GM23338 (cell line): ENCODE measurements at regions not wholly inside any gene's neighbourhood (a gene's known extent, or its start where the extent isn't known, plus 50 kb on each side); places are given as distances from the start of the nearest gene placed in this dataset.

Source experiments
- ATAC-seq: fragments of 200-7000 bp; cut with Tn5 transposase; 3 replicates; pipeline ENCODE4 v1.9.1; 2020
- DNase-seq: peaks from one replicate; pipeline ENCODE4 v3.0.0-alpha.2; 2015; ENCODE audit warnings: low spot score
- H2AFZ ChIP-seq: fragments of 200-600 bp; sonication (generic); 2 replicates; pipeline ENCODE4 v1.8.0; 2016; ENCODE audit warnings: antibody characterized with exemption, mild to moderate bottlenecking, moderate library complexity
- H3F3A ChIP-seq: fragments of 200-600 bp; sonication (generic); replicated peaks from 2 replicates; pipeline ENCODE4 v1.8.0; 2017; ENCODE audit warnings: antibody characterized with exemption, mixed run types, low read depth
- H3K27ac ChIP-seq: fragments of 200-600 bp; sonication (generic); 2 replicates; pipeline ENCODE4 v1.6.1; 2016; ENCODE audit warnings: low read depth
- H3K27me3 ChIP-seq: fragments of 200-600 bp; sonication (generic); 2 replicates; pipeline ENCODE4 v1.8.0; 2016; ENCODE audit warnings: mild to moderate bottlenecking, mixed run types, moderate library complexity; ENCODE audit not compliant: insufficient read depth
- H3K36me3 ChIP-seq: fragments of 200-600 bp; sonication (generic); 2 replicates; pipeline ENCODE4 v1.8.0; 2016; ENCODE audit warnings: mild to moderate bottlenecking; ENCODE audit not compliant: insufficient read depth
- H3K4me1 ChIP-seq: fragments of 200-600 bp; sonication (generic); 2 replicates; pipeline ENCODE4 v1.8.0; 2016; ENCODE audit warnings: mild to moderate bottlenecking, moderate library complexity; ENCODE audit not compliant: insufficient read depth
- H3K4me2 ChIP-seq: fragments of 200-600 bp; sonication (generic); 2 replicates; pipeline ENCODE4 v1.7.1; 2017; ENCODE audit warnings: mixed run types
- H3K4me3 ChIP-seq: fragments of 200-600 bp; sonication (generic); 2 replicates; pipeline ENCODE4 v1.6.1; 2016; ENCODE audit warnings: mixed run types
- H3K79me2 ChIP-seq: fragments of 200-600 bp; sonication (generic); replicated peaks from 2 replicates; pipeline ENCODE4 v1.8.0; 2017; ENCODE audit warnings: mild to moderate bottlenecking; ENCODE audit not compliant: insufficient read depth
- H3K9me2 ChIP-seq: fragments of 200-600 bp; sonication (generic); 2 replicates; pipeline ENCODE4 v1.8.0; 2017; ENCODE audit not compliant: insufficient read depth
- H4K20me1 ChIP-seq: fragments of 200-600 bp; sonication (generic); replicated peaks from 2 replicates; pipeline ENCODE4 v1.8.0; 2017; ENCODE audit warnings: mild to moderate bottlenecking; ENCODE audit not compliant: insufficient read depth
- H3K27ac Mint-ChIP-seq: 2 replicates; pipeline ENCODE4 v1.8.0; 2020; ENCODE audit warnings: inconsistent platforms, mild to moderate bottlenecking, moderate library complexity, mixed read lengths
- H3K27me3 Mint-ChIP-seq: 3 replicates; pipeline ENCODE4 v1.8.0; 2022; ENCODE audit warnings: low read depth, mild to moderate bottlenecking, moderate library complexity, mixed read lengths, inconsistent platforms; ENCODE audit not compliant: insufficient read depth, poor library complexity
- H3K36me3 Mint-ChIP-seq: 3 replicates; pipeline ENCODE4 v1.8.0; 2021; ENCODE audit warnings: low read depth, mild to moderate bottlenecking, inconsistent platforms, moderate library complexity, mixed read lengths
- H3K4me1 Mint-ChIP-seq: 3 replicates; pipeline ENCODE4 v1.8.0; 2020; ENCODE audit warnings: mild to moderate bottlenecking, inconsistent platforms, mixed read lengths
- H3K4me3 Mint-ChIP-seq: 3 replicates; pipeline ENCODE4 v1.8.0; 2021; ENCODE audit warnings: moderate library complexity, mild to moderate bottlenecking, inconsistent platforms, mixed read lengths
- H3K9me3 Mint-ChIP-seq: 3 replicates; pipeline ENCODE4 v1.8.0; 2020; ENCODE audit warnings: moderate library complexity, mild to moderate bottlenecking, inconsistent platforms, mixed read lengths
- CREB1 ChIP-seq: fragments of 250-450 bp; sonication (Bioruptor Pico); IDR thresholded peaks from 2 replicates; pipeline ENCODE4 v1.5.0; 2020; ENCODE audit warnings: low read depth, mild to moderate bottlenecking, moderate library complexity
- EZH2 ChIP-seq: fragments of 200-600 bp; sonication (generic); IDR thresholded peaks from one replicate; pipeline ENCODE4 v1.8.0; 2017; ENCODE audit warnings: antibody characterized with exemption, mild to moderate bottlenecking, low read depth; ENCODE audit not compliant: unreplicated experiment
- EZH2phosphoT487 ChIP-seq: fragments of 200-600 bp; sonication (generic); IDR thresholded peaks from one replicate; pipeline ENCODE4 v1.8.1; 2018; ENCODE audit warnings: antibody characterized with exemption; ENCODE audit not compliant: unreplicated experiment
- JUNB ChIP-seq: IDR thresholded peaks from one replicate; pipeline ENCODE4 v1.6.1; 2016; ENCODE audit warnings: antibody characterized with exemption; ENCODE audit not compliant: unreplicated experiment
- NANOG ChIP-seq: IDR thresholded peaks from 2 replicates; pipeline ENCODE4 v1.6.1; 2016; ENCODE audit warnings: antibody characterized with exemption, borderline replicate concordance
- POLR2AphosphoS5 ChIP-seq: IDR thresholded peaks from 2 replicates; pipeline ENCODE4 v1.6.1; 2016; ENCODE audit warnings: antibody characterized with exemption, low read depth
- STAT1 ChIP-seq: IDR thresholded peaks from one replicate; pipeline ENCODE4 v1.6.1; 2016; ENCODE audit warnings: antibody characterized with exemption; ENCODE audit not compliant: unreplicated experiment
- ZNF114 ChIP-seq: fragments of 250-450 bp; sonication (Bioruptor Pico); IDR thresholded peaks from 2 replicates; pipeline ENCODE4 v1.5.0; 2020; ENCODE audit warnings: mild to moderate bottlenecking, moderate library complexity
- ZNF331 ChIP-seq: fragments of 250-450 bp; sonication (Bioruptor Pico); IDR thresholded peaks from 2 replicates; pipeline ENCODE4 v1.5.0; 2020; ENCODE audit warnings: low read depth, mild to moderate bottlenecking, moderate library complexity
- TF ChIP-seq, protein P1 (sequence below): fragments of 250-450 bp; sonication (Bioruptor Pico); IDR thresholded peaks from 2 replicates; pipeline ENCODE4 v1.5.0; 2020; ENCODE audit warnings: mild to moderate bottlenecking, moderate library complexity
- TF ChIP-seq, protein P2 (sequence below): IDR thresholded peaks from one replicate; pipeline ENCODE4 v1.6.1; 2018; ENCODE audit warnings: antibody characterized with exemption; ENCODE audit not compliant: unreplicated experiment
- TF ChIP-seq, protein P3 (sequence below), 2 experiments: fragments of 200-600 bp in 1 of 2; sonication (generic) in 1 of 2; conservative IDR thresholded peaks; 2 replicates each; pipeline versions ENCODE4 v1.5.1 to v1.6.1; 2016 to 2017; ENCODE audit warnings: antibody characterized with exemption in 2 of 2, low read depth in 2 of 2, mild to moderate bottlenecking in 2 of 2, moderate library complexity in 1 of 2
- TF ChIP-seq, protein P4 (sequence below): IDR thresholded peaks from 2 replicates; pipeline ENCODE4 v1.6.1; 2016; ENCODE audit warnings: antibody characterized with exemption

DNA sequence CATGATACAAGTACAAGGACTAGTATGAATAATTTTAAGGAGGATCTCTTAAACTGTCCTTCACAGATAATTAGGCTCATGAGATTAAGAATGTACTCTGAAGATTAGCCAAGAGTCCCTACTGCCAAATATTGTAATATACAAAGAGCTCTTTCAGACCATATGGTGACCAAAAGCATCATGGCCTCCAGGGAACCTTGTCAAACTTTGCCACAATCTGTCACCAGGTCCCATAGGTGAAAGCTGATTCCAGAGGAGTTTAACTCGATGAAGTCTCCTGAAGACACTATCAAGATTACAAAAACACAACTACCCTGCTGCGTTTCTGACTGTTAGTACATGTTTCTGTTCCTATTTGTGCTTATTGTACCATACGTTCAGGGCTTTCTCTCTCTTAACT is 395.4 kb upstream of the ITGA1 start:
- H3K36me3 ChIP-seq, result no peaks in the 10 kb centered on the region; the same call in 1 of the 2 replicates
- H3K9me2 ChIP-seq, result no peaks in the 10 kb centered on the region
- DNase-seq (no peak), ATAC-seq (no peak)
- no peak overlapping the region for H3K4me3 Mint-ChIP-seq
- H3K27me3 ChIP-seq, result no peaks in the 10 kb centered on the region
- H3K4me1 ChIP-seq, result peaks cover 7% of the 10 kb centered on the region; the same call in 1 of the 2 replicates
- no peak overlapping the region for H3K27ac ChIP-seq
- H3K4me3 ChIP-seq, result no peak overlapping the region
- TF ChIP-seq NANOG (no peak), JUNB (no peak), STAT1 (no peak), EZH2 (no peak), ZNF331 (CRISPR knock-in tag) (no peak), POLR2AphosphoS5 (no peak), CREB1 (CRISPR knock-in tag) (no peak), ZNF114 (CRISPR knock-in tag) (no peak), EZH2phosphoT487 (no peak)
- TF ChIP-seq, protein P1, sequence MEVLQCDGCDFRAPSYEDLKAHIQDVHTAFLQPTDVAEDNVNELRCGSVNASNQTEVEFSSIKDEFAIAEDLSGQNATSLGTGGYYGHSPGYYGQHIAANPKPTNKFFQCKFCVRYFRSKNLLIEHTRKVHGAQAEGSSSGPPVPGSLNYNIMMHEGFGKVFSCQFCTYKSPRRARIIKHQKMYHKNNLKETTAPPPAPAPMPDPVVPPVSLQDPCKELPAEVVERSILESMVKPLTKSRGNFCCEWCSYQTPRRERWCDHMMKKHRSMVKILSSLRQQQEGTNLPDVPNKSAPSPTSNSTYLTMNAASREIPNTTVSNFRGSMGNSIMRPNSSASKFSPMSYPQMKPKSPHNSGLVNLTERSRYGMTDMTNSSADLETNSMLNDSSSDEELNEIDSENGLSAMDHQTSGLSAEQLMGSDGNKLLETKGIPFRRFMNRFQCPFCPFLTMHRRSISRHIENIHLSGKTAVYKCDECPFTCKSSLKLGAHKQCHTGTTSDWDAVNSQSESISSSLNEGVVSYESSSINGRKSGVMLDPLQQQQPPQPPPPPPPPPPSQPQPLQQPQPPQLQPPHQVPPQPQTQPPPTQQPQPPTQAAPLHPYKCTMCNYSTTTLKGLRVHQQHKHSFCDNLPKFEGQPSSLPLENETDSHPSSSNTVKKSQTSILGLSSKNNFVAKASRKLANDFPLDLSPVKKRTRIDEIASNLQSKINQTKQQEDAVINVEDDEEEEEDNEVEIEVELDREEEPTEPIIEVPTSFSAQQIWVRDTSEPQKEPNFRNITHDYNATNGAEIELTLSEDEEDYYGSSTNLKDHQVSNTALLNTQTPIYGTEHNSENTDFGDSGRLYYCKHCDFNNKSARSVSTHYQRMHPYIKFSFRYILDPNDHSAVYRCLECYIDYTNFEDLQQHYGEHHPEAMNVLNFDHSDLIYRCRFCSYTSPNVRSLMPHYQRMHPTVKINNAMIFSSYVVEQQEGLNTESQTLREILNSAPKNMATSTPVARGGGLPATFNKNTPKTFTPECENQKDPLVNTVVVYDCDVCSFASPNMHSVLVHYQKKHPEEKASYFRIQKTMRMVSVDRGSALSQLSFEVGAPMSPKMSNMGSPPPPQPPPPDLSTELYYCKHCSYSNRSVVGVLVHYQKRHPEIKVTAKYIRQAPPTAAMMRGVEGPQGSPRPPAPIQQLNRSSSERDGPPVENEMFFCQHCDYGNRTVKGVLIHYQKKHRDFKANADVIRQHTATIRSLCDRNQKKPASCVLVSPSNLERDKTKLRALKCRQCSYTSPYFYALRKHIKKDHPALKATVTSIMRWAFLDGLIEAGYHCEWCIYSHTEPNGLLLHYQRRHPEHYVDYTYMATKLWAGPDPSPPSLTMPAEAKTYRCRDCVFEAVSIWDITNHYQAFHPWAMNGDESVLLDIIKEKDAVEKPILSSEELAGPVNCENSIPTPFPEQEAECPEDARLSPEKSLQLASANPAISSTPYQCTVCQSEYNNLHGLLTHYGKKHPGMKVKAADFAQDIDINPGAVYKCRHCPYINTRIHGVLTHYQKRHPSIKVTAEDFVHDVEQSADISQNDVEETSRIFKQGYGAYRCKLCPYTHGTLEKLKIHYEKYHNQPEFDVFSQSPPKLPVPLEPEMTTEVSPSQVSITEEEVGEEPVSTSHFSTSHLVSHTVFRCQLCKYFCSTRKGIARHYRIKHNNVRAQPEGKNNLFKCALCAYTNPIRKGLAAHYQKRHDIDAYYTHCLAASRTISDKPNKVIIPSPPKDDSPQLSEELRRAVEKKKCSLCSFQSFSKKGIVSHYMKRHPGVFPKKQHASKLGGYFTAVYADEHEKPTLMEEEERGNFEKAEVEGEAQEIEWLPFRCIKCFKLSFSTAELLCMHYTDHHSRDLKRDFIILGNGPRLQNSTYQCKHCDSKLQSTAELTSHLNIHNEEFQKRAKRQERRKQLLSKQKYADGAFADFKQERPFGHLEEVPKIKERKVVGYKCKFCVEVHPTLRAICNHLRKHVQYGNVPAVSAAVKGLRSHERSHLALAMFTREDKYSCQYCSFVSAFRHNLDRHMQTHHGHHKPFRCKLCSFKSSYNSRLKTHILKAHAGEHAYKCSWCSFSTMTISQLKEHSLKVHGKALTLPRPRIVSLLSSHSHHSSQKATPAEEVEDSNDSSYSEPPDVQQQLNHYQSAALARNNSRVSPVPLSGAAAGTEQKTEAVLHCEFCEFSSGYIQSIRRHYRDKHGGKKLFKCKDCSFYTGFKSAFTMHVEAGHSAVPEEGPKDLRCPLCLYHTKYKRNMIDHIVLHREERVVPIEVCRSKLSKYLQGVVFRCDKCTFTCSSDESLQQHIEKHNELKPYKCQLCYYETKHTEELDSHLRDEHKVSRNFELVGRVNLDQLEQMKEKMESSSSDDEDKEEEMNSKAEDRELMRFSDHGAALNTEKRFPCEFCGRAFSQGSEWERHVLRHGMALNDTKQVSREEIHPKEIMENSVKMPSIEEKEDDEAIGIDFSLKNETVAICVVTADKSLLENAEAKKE, result no peak
- TF ChIP-seq, protein P2, sequence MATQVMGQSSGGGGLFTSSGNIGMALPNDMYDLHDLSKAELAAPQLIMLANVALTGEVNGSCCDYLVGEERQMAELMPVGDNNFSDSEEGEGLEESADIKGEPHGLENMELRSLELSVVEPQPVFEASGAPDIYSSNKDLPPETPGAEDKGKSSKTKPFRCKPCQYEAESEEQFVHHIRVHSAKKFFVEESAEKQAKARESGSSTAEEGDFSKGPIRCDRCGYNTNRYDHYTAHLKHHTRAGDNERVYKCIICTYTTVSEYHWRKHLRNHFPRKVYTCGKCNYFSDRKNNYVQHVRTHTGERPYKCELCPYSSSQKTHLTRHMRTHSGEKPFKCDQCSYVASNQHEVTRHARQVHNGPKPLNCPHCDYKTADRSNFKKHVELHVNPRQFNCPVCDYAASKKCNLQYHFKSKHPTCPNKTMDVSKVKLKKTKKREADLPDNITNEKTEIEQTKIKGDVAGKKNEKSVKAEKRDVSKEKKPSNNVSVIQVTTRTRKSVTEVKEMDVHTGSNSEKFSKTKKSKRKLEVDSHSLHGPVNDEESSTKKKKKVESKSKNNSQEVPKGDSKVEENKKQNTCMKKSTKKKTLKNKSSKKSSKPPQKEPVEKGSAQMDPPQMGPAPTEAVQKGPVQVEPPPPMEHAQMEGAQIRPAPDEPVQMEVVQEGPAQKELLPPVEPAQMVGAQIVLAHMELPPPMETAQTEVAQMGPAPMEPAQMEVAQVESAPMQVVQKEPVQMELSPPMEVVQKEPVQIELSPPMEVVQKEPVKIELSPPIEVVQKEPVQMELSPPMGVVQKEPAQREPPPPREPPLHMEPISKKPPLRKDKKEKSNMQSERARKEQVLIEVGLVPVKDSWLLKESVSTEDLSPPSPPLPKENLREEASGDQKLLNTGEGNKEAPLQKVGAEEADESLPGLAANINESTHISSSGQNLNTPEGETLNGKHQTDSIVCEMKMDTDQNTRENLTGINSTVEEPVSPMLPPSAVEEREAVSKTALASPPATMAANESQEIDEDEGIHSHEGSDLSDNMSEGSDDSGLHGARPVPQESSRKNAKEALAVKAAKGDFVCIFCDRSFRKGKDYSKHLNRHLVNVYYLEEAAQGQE, result no peak
- TF ChIP-seq, protein P3, sequence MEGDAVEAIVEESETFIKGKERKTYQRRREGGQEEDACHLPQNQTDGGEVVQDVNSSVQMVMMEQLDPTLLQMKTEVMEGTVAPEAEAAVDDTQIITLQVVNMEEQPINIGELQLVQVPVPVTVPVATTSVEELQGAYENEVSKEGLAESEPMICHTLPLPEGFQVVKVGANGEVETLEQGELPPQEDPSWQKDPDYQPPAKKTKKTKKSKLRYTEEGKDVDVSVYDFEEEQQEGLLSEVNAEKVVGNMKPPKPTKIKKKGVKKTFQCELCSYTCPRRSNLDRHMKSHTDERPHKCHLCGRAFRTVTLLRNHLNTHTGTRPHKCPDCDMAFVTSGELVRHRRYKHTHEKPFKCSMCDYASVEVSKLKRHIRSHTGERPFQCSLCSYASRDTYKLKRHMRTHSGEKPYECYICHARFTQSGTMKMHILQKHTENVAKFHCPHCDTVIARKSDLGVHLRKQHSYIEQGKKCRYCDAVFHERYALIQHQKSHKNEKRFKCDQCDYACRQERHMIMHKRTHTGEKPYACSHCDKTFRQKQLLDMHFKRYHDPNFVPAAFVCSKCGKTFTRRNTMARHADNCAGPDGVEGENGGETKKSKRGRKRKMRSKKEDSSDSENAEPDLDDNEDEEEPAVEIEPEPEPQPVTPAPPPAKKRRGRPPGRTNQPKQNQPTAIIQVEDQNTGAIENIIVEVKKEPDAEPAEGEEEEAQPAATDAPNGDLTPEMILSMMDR (conservative IDR thresholded peaks at IDR 0.05; ENCODE audit: low read depth in 2 of 2), result no peak
- TF ChIP-seq, protein P4, sequence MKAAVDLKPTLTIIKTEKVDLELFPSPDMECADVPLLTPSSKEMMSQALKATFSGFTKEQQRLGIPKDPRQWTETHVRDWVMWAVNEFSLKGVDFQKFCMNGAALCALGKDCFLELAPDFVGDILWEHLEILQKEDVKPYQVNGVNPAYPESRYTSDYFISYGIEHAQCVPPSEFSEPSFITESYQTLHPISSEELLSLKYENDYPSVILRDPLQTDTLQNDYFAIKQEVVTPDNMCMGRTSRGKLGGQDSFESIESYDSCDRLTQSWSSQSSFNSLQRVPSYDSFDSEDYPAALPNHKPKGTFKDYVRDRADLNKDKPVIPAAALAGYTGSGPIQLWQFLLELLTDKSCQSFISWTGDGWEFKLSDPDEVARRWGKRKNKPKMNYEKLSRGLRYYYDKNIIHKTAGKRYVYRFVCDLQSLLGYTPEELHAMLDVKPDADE, result no peak
- no peak overlapping the region for H3K27ac Mint-ChIP-seq
- H3K27me3 Mint-ChIP-seq, result peaks cover 2% of the 10 kb centered on the region
- H4K20me1 ChIP-seq, result no peaks in the 10 kb centered on the region
- H3K79me2 ChIP-seq, result no peaks in the 10 kb centered on the region
- H3K9me3 Mint-ChIP-seq, result peaks cover 5% of the 10 kb centered on the region
- no peak overlapping the region for H3K4me2 ChIP-seq
- peaks cover 12% of the 10 kb centered on the region; the same call in 2 of the 3 replicates for H3K4me1 Mint-ChIP-seq
- no peak overlapping the region for H2AFZ ChIP-seq
- no peaks in the 10 kb centered on the region for H3F3A ChIP-seq
- no peaks in the 10 kb centered on the region; the same call in 2 of the 3 replicates for H3K36me3 Mint-ChIP-seq
